Ovary (tissue), 7 donors: ENCODE measurements at regions not wholly inside any gene's neighbourhood (a gene's known extent, or its start where the extent isn't known, plus 50 kb on each side); places are given as distances from the start of the nearest gene placed in this dataset.
"Not testable (repeated sequence)": the region's sequence is repeated elsewhere in the genome, so short reads cannot be mapped to it uniquely, and the experiment has no call there.

Experiments used
- DNase-seq, 5 donors: peaks; one replicate each; pipeline ENCODE4 v3.0.0-alpha.2; 2019 to 2020
- H3K27ac ChIP-seq, 2 donors: fragments of 200-600 bp; one replicate each; pipeline versions ENCODE4 v1.5.1 to v1.8.0; 2019 to 2022
- H3K27me3 ChIP-seq: fragments of 200-600 bp; one replicate; pipeline ENCODE4 v1.8.0; 2022
- H3K36me3 ChIP-seq: fragments of 200-600 bp; sonication (generic); one replicate; pipeline ENCODE4 v1.5.1; 2019
- H3K4me1 ChIP-seq: one replicate; pipeline ENCODE4 v1.8.1; 2013; ENCODE audit warnings: mild to moderate bottlenecking, moderate library complexity; ENCODE audit not compliant: insufficient read depth
- H3K4me3 ChIP-seq: fragments of 200-600 bp; sonication (generic); one replicate; pipeline ENCODE4 v1.5.1; 2017
- H3K9me3 ChIP-seq, 2 donors: fragments of 200-600 bp in 1 of 2; sonication (generic) in 1 of 2; one replicate each; pipeline versions ENCODE4 v1.5.1 to v1.8.1; 2013 to 2019; ENCODE audit warnings: mild to moderate bottlenecking in 1 of 2, moderate library complexity in 1 of 2
- CTCF ChIP-seq, 3 donors: fragments of 450-650 bp in 2 of 3; fragments of 200-600 bp in 1 of 3; IDR thresholded peaks; one replicate each; pipeline versions ENCODE4 v1.5.1 to v1.8.0; 2016 to 2022; ENCODE audit warnings: antibody characterized with exemption in 3 of 3, mild to moderate bottlenecking in 1 of 3
- EP300 ChIP-seq: sonication (generic); formaldehyde crosslinking; IDR thresholded peaks from one replicate; pipeline ENCODE4 v1.6.1; 2017; ENCODE audit warnings: antibody characterized with exemption
- POLR2A ChIP-seq: fragments of 450-650 bp; IDR thresholded peaks from one replicate; pipeline ENCODE4 v1.6.1; 2017; ENCODE audit warnings: antibody characterized with exemption, mild to moderate bottlenecking, moderate library complexity
- WGBS, 3 donors: extraction: QIAGEN DNeasy Blood & Tissue Kit in 1 of 3; methylation state at CpG; one replicate each; pipeline versions ENCODE4 v1.1.5 to v1.1.7; 2013 to 2017; 5-methylcytosine and 5-hydroxymethylcytosine counted together
- intact Hi-C, 4 donors: fragments of 100-400 bp; cut with DNase I; formaldehyde crosslinking; loops; one replicate each; pipeline versions ENCODE4 v1.11.0 to v1.15.1; 2022 to 2023
- donor health status: DM: no; HTN: no; CAD: no; lungs with moderate emphysema.
- donor health status: DM: no; HTN: no; CAD: no.
- donor health status: Bipolar disorder and iron deficiency.
- donor health status: DM: no; HTN: no; CAD: no.
- donor health status: DM: yes; HTN: yes; CAD: no.

GRCh38 chrX:40392599-40392998 is 188.2 kb upstream of the ATP6AP2 start:
- H3K4me1 ChIP-seq = no peaks in the 10 kb centered on the region
- DNase-seq = no peak
- no peaks in the 10 kb centered on the region for H3K27me3 ChIP-seq
- H3K4me3 ChIP-seq = no peak overlapping the region
- H3K9me3 ChIP-seq = no peaks in the 10 kb centered on the region
- WGBS, 3 donors = 79 to 96% (median 91%) methylated on average over 2 of the region's 2 CpGs
- TF ChIP-seq CTCF (IDR thresholded peaks at IDR 0.05) (no peak), EP300 (no peak), POLR2A (no peak)
- intact Hi-C loops = no loop called here
- no peaks in the 10 kb centered on the region for H3K36me3 ChIP-seq
- no peak overlapping the region for H3K27ac ChIP-seq

- Histone ChIP-seq H3K4me3 (no peak overlapping the region), H3K9me3 (no peaks in the 10 kb centered on the region), H3K27me3 (no peaks in the 10 kb centered on the region), H3K4me1 (no peaks in the 10 kb centered on the region), H3K36me3 (no peaks in the 10 kb centered on the region), H3K27ac (no peak overlapping the region)
- DNase-seq = no peak
- no peak for TF ChIP-seq POLR2A
- intact Hi-C loops = no loop called here
- 50 to 59% (median 50%) methylated on average over 3 of the region's 3 CpGs for WGBS, 3 donors
Observed at GRCh38 chrX:40391662-40392061, 189.1 kb upstream of the ATP6AP2 start.

- no peak for DNase-seq
- TF ChIP-seq POLR2A = no peak
- no peak for TF ChIP-seq EP300
- TF ChIP-seq CTCF (IDR thresholded peaks at IDR 0.05) = no peak
- Histone ChIP-seq H3K27me3 (no peaks in the 10 kb centered on the region), H3K9me3 (no peaks in the 10 kb centered on the region), H3K4me1 (no peaks in the 10 kb centered on the region), H3K27ac (no peak overlapping the region), H3K36me3 (no peaks in the 10 kb centered on the region), H3K4me3 (no peak overlapping the region)
- WGBS, 3 donors = 60 to 70% (median 65%) methylated on average over 2 of the region's 2 CpGs
- intact Hi-C loops = no loop called here
Observed at GRCh38 chrX:40389555-40389954, 191.2 kb upstream of the ATP6AP2 start.

- no peak overlapping the region for H3K27ac ChIP-seq
Observed at GRCh38 chrX:40388441-40388840, 192.3 kb upstream of the ATP6AP2 start.

GRCh38 chrX:40387869-40388268 is 192.9 kb upstream of the ATP6AP2 start:
- intact Hi-C loops, DNase-seq, H3K27ac ChIP-seq, H3K9me3 ChIP-seq, H3K36me3 ChIP-seq, H3K4me3 ChIP-seq, H3K4me1 ChIP-seq, H3K27me3 ChIP-seq: not testable (repeated sequence)
- WGBS, 3 donors = 70 to 73% (median 71%) methylated on average over 9 of the region's 9 CpGs

More at GRCh38 chrX:40388441-40388840, 192.3 kb upstream of the ATP6AP2 start:
- Histone ChIP-seq H3K27me3 (no peaks in the 10 kb centered on the region), H3K36me3 (no peaks in the 10 kb centered on the region), H3K4me1 (no peaks in the 10 kb centered on the region), H3K9me3 (no peaks in the 10 kb centered on the region), H3K4me3 (no peak overlapping the region)
- intact Hi-C loops = no loop called here
- TF ChIP-seq POLR2A (no peak), CTCF (IDR thresholded peaks at IDR 0.05) (no peak), EP300 (no peak)
- 76 to 82% (median 80%) methylated on average over 5 of the region's 5 CpGs for WGBS, 3 donors
- no peak for DNase-seq

- WGBS, 3 donors = 86 to 89% (median 87%) methylated on average over 6 to 7 of the region's 7 CpGs
- intact Hi-C loops, H3K9me3 ChIP-seq, H3K36me3 ChIP-seq, H3K4me3 ChIP-seq, H3K4me1 ChIP-seq, H3K27ac ChIP-seq, H3K27me3 ChIP-seq, DNase-seq: not testable (repeated sequence)
Observed at GRCh38 chrX:40387311-40387710, 193.5 kb upstream of the ATP6AP2 start.
